Esophagus muscularis mucosa (tissue), 4 donors: ENCODE measurements at regions not wholly inside any gene's neighbourhood (a gene's known extent, or its start where the extent isn't known, plus 50 kb on each side); places are given as distances from the start of the nearest gene placed in this dataset.

ENCODE experiments used
- DNase-seq: peaks from one replicate; pipeline ENCODE4 v3.0.0-alpha.2; 2017; ENCODE audit errors: extremely low spot score
- H3K27ac ChIP-seq, 4 donors: fragments of 200-600 bp; sonication (generic); replicated peaks in 1 of 4; 1 replicate in 3 of 4; 2 replicates in 1 of 4; pipeline ENCODE4 v1.5.1; 2016 to 2019; ENCODE audit warnings: mild to moderate bottlenecking in 1 of 4
- H3K27me3 ChIP-seq, 4 donors: fragments of 200-600 bp; sonication (generic); one replicate each; pipeline versions ENCODE4 v1.5.1 to v1.6.0; 2016 to 2019
- H3K36me3 ChIP-seq, 4 donors: fragments of 200-600 bp; sonication (generic); one replicate each; pipeline ENCODE4 v1.5.1; 2016 to 2019
- H3K4me1 ChIP-seq, 4 donors: fragments of 200-600 bp; sonication (generic); one replicate each; pipeline ENCODE4 v1.5.1; 2016 to 2019
- H3K4me3 ChIP-seq, 4 donors: fragments of 200-600 bp; sonication (generic); 1 replicate in 2 of 4; 2 replicates in 2 of 4; pipeline ENCODE4 v1.5.1; 2016 to 2019; ENCODE audit warnings: mild to moderate bottlenecking in 4 of 4, moderate library complexity in 1 of 4
- H3K9me3 ChIP-seq, 4 donors: fragments of 200-600 bp; sonication (generic); 1 replicate in 3 of 4; 2 replicates in 1 of 4; pipeline ENCODE4 v1.5.1; 2016 to 2019
- CTCF ChIP-seq, 3 experiments: fragments of 200-600 bp in 2 of 3; fragments of 450-650 bp in 1 of 3; sonication (generic) in 2 of 3; IDR thresholded peaks; one replicate each; pipeline ENCODE4 v1.5.1; 2017 to 2019; ENCODE audit warnings: antibody characterized with exemption in 3 of 3, mild to moderate bottlenecking in 2 of 3, moderate library complexity in 1 of 3
- EP300 ChIP-seq: sonication (generic); formaldehyde crosslinking; IDR thresholded peaks from one replicate; pipeline ENCODE4 v1.6.1; 2017; ENCODE audit warnings: antibody characterized with exemption
- POLR2A ChIP-seq: fragments of 450-650 bp; IDR thresholded peaks from one replicate; pipeline ENCODE4 v1.6.1; 2017; ENCODE audit warnings: antibody characterized with exemption, moderate library complexity, mild to moderate bottlenecking, low read depth
- POLR2AphosphoS5 ChIP-seq, 2 donors: sonication (generic); formaldehyde crosslinking; IDR thresholded peaks; one replicate each; pipeline ENCODE4 v1.6.1; 2017; ENCODE audit warnings: antibody characterized with exemption in 2 of 2
- WGBS: methylation state at CpG from one replicate; pipeline ENCODE4 v1.1.5; 2018; 5-methylcytosine and 5-hydroxymethylcytosine counted together
- intact Hi-C: fragments of 100-400 bp; cut with DNase I; formaldehyde crosslinking; loops from one replicate; pipeline ENCODE4 v1.15.1; 2023

GRCh38 chr16:24674877-24675276 lies 54.6 kb upstream of the TNRC6A start:
- H3K4me1 ChIP-seq, result peaks cover 12 to 19% (median 17%) of the 10 kb centered on the region in 4 donors
- intact Hi-C loops, result no loop called here
- no peak for DNase-seq
- no peak overlapping the region for H3K4me3 ChIP-seq
- no peaks in the 10 kb centered on the region for H3K36me3 ChIP-seq
- no peaks in the 10 kb centered on the region for H3K9me3 ChIP-seq
- no peak for TF ChIP-seq EP300
- TF ChIP-seq CTCF (IDR thresholded peaks at IDR 0.05), result no peak
- no peak for TF ChIP-seq POLR2AphosphoS5 (IDR thresholded peaks at IDR 0.05)
- no peak for TF ChIP-seq POLR2A
- H3K27ac ChIP-seq, result no peak overlapping the region
- 90% methylated on average over 5 of the region's 5 CpGs for WGBS
- no peaks in the 10 kb centered on the region for H3K27me3 ChIP-seq

- Histone ChIP-seq H3K4me3 (no peak overlapping the region), H3K27ac (no peak overlapping the region), H3K9me3 (no peaks in the 10 kb centered on the region), H3K36me3 (no peaks in the 10 kb centered on the region), H3K4me1 (peaks cover 0 to 5% (median 0%) of the 10 kb centered on the region in 4 donors), H3K27me3 (no peaks in the 10 kb centered on the region)
- WGBS, result 81% methylated on average over 7 of the region's 7 CpGs
- TF ChIP-seq POLR2AphosphoS5 (IDR thresholded peaks at IDR 0.05), result no peak
- TF ChIP-seq EP300, result no peak
- TF ChIP-seq POLR2A, result no peak
- TF ChIP-seq CTCF (IDR thresholded peaks at IDR 0.05), result no peak
- intact Hi-C loops, result no loop called here
- DNase-seq, result no peak
Measured at GRCh38 chr16:24677388-24677787, 52.1 kb upstream of the TNRC6A start.
